Activated T-helper 17 cell treated with anti-CD3 and anti-CD28 coated beads, Interleukin-2, amount 50 U/mL, for 72 hours (primary cell): ENCODE measurements at regions not wholly inside any gene's neighbourhood (a gene's known extent, or its start where the extent isn't known, plus 50 kb on each side); places are given as distances from the start of the nearest gene placed in this dataset.

ENCODE experiments used
- ATAC-seq: fragments of 150-1000 bp; cut with Tn5 transposase; replicated peaks from 2 replicates; pipeline ENCODE4 v1.10.0; 2021; ENCODE audit warnings: mild to moderate bottlenecking, moderate library complexity
- H3K27ac Mint-ChIP-seq: one replicate; pipeline ENCODE4 v1.8.0; 2022; ENCODE audit warnings: mixed read lengths
- H3K27me3 Mint-ChIP-seq: one replicate; pipeline ENCODE4 v1.8.0; 2022; ENCODE audit warnings: mixed read lengths
- H3K36me3 Mint-ChIP-seq: one replicate; pipeline ENCODE4 v1.8.0; 2022; ENCODE audit warnings: low read depth, mild to moderate bottlenecking, mixed read lengths
- H3K4me1 Mint-ChIP-seq: one replicate; pipeline ENCODE4 v1.8.0; 2022; ENCODE audit warnings: mixed read lengths
- H3K4me3 Mint-ChIP-seq: one replicate; pipeline ENCODE4 v1.8.0; 2022; ENCODE audit warnings: mild to moderate bottlenecking, mixed read lengths
- H3K9me3 Mint-ChIP-seq: one replicate; pipeline ENCODE4 v1.8.0; 2022; ENCODE audit warnings: mixed read lengths

GRCh38 chr10:61835069-61835945 is 66.2 kb upstream of the ARID5B start:
- peaks cover 6% of the 10 kb centered on the region for H3K4me1 Mint-ChIP-seq
- no peaks in the 10 kb centered on the region for H3K36me3 Mint-ChIP-seq
- peak; percentile 50 for ATAC-seq
- no peaks in the 10 kb centered on the region for H3K27me3 Mint-ChIP-seq
- no peaks in the 10 kb centered on the region for H3K9me3 Mint-ChIP-seq
- H3K27ac Mint-ChIP-seq, result peak overlapping the region; percentile 52
- peak overlapping the region; percentile 12 for H3K4me3 Mint-ChIP-seq

GRCh38 chr10:61835946-61836887 is 65.3 kb upstream of the ARID5B start:
- Mint-ChIP-seq H3K36me3 (no peaks in the 10 kb centered on the region), H3K4me3 (peak overlapping the region; percentile 12), H3K27ac (no peak overlapping the region), H3K27me3 (no peaks in the 10 kb centered on the region), H3K9me3 (no peaks in the 10 kb centered on the region), H3K4me1 (peaks cover 6% of the 10 kb centered on the region)
- ATAC-seq, result peak; percentile 39

GRCh38 chr10:61836888-61837754 is 64.4 kb upstream of the ARID5B start:
- peaks cover 6% of the 10 kb centered on the region for H3K4me1 Mint-ChIP-seq
- H3K4me3 Mint-ChIP-seq, result peak overlapping the region; percentile 12
- H3K9me3 Mint-ChIP-seq, result no peaks in the 10 kb centered on the region
- no peak for ATAC-seq
- H3K27ac Mint-ChIP-seq, result no peak overlapping the region
- H3K36me3 Mint-ChIP-seq, result no peaks in the 10 kb centered on the region
- no peaks in the 10 kb centered on the region for H3K27me3 Mint-ChIP-seq

- Mint-ChIP-seq H3K4me3 (no peak overlapping the region), H3K36me3 (no peaks in the 10 kb centered on the region), H3K4me1 (peaks cover 6% of the 10 kb centered on the region), H3K27me3 (no peaks in the 10 kb centered on the region), H3K9me3 (no peaks in the 10 kb centered on the region), H3K27ac (no peak overlapping the region)
- no peak for ATAC-seq
Observed at GRCh38 chr10:61837755-61838171, 63.7 kb upstream of the ARID5B start.

- ATAC-seq, result no peak
- Mint-ChIP-seq H3K9me3 (no peaks in the 10 kb centered on the region), H3K27me3 (no peaks in the 10 kb centered on the region), H3K4me3 (no peak overlapping the region), H3K4me1 (peaks cover 5% of the 10 kb centered on the region), H3K36me3 (no peaks in the 10 kb centered on the region), H3K27ac (peak overlapping the region; percentile 32)
Observed at GRCh38 chr10:61839916-61840315, 61.6 kb upstream of the ARID5B start.

GRCh38 chr10:61840403-61840802 is 61.1 kb upstream of the ARID5B start:
- no peaks in the 10 kb centered on the region for H3K9me3 Mint-ChIP-seq
- ATAC-seq, result no peak
- no peak overlapping the region for H3K4me3 Mint-ChIP-seq
- no peak overlapping the region for H3K27ac Mint-ChIP-seq
- H3K27me3 Mint-ChIP-seq, result no peaks in the 10 kb centered on the region
- H3K4me1 Mint-ChIP-seq, result peaks cover under 1% of the 10 kb centered on the region
- no peaks in the 10 kb centered on the region for H3K36me3 Mint-ChIP-seq

GRCh38 chr10:61841338-61841875 is 60.1 kb upstream of the ARID5B start:
- H3K27ac Mint-ChIP-seq, result no peak overlapping the region
- H3K27me3 Mint-ChIP-seq, result no peaks in the 10 kb centered on the region
- H3K4me3 Mint-ChIP-seq, result no peak overlapping the region
- no peak for ATAC-seq
- no peaks in the 10 kb centered on the region for H3K36me3 Mint-ChIP-seq
- H3K4me1 Mint-ChIP-seq, result no peaks in the 10 kb centered on the region
- no peaks in the 10 kb centered on the region for H3K9me3 Mint-ChIP-seq

GRCh38 chr10:61842755-61843497 is 58.6 kb upstream of the ARID5B start:
- ATAC-seq, result no peak
- Mint-ChIP-seq H3K36me3 (no peaks in the 10 kb centered on the region), H3K4me3 (no peak overlapping the region), H3K9me3 (no peaks in the 10 kb centered on the region), H3K27me3 (no peaks in the 10 kb centered on the region), H3K4me1 (no peaks in the 10 kb centered on the region), H3K27ac (no peak overlapping the region)

GRCh38 chr10:61844116-61844822 is 57.2 kb upstream of the ARID5B start:
- H3K27me3 Mint-ChIP-seq, result no peaks in the 10 kb centered on the region
- no peaks in the 10 kb centered on the region for H3K4me1 Mint-ChIP-seq
- no peaks in the 10 kb centered on the region for H3K9me3 Mint-ChIP-seq
- H3K4me3 Mint-ChIP-seq, result no peak overlapping the region
- no peak for ATAC-seq
- no peak overlapping the region for H3K27ac Mint-ChIP-seq
- no peaks in the 10 kb centered on the region for H3K36me3 Mint-ChIP-seq

GRCh38 chr10:61845196-61845949 is 56.1 kb upstream of the ARID5B start:
- Mint-ChIP-seq H3K4me1 (no peaks in the 10 kb centered on the region), H3K27me3 (no peaks in the 10 kb centered on the region), H3K36me3 (no peaks in the 10 kb centered on the region), H3K4me3 (no peak overlapping the region), H3K27ac (no peak overlapping the region), H3K9me3 (no peaks in the 10 kb centered on the region)
- ATAC-seq, result no peak

GRCh38 chr10:61845950-61846268 is 55.6 kb upstream of the ARID5B start:
- no peaks in the 10 kb centered on the region for H3K9me3 Mint-ChIP-seq
- no peaks in the 10 kb centered on the region for H3K4me1 Mint-ChIP-seq
- H3K27me3 Mint-ChIP-seq, result no peaks in the 10 kb centered on the region
- no peaks in the 10 kb centered on the region for H3K36me3 Mint-ChIP-seq
- no peak for ATAC-seq
- no peak overlapping the region for H3K27ac Mint-ChIP-seq
- no peak overlapping the region for H3K4me3 Mint-ChIP-seq

- Mint-ChIP-seq H3K4me1 (no peaks in the 10 kb centered on the region), H3K36me3 (no peaks in the 10 kb centered on the region), H3K9me3 (no peaks in the 10 kb centered on the region), H3K27me3 (no peaks in the 10 kb centered on the region), H3K4me3 (no peak overlapping the region), H3K27ac (no peak overlapping the region)
- ATAC-seq, result no peak
Observed at GRCh38 chr10:61846370-61847031, 55.0 kb upstream of the ARID5B start.
